Cardiac fibroblast (primary cell): ENCODE measurements at regions not wholly inside any gene's neighbourhood (a gene's known extent, or its start where the extent isn't known, plus 50 kb on each side); places are given as distances from the start of the nearest gene placed in this dataset.

Experiments used
- DNase-seq, 2 donors: peaks; one replicate each; pipeline versions ENCODE4 v3.0.0 to v3.0.0-alpha.2; 2010; ENCODE audit warnings: low read depth in 2 of 2
- H3K4me3 ChIP-seq, 2 donors: replicated peaks in 1 of 2; 1 replicate in 1 of 2; 2 replicates in 1 of 2; pipeline ENCODE4 v1.5.1; 2011; ENCODE audit warnings: low read depth in 2 of 2, low read length in 2 of 2, mild to moderate bottlenecking in 2 of 2, moderate library complexity in 1 of 2
- TF ChIP-seq, protein P1 (sequence below): IDR thresholded peaks from one replicate; pipeline ENCODE4 v1.5.1; 2011; ENCODE audit warnings: low read depth, mild to moderate bottlenecking, low read length, inconsistent platforms

DNA sequence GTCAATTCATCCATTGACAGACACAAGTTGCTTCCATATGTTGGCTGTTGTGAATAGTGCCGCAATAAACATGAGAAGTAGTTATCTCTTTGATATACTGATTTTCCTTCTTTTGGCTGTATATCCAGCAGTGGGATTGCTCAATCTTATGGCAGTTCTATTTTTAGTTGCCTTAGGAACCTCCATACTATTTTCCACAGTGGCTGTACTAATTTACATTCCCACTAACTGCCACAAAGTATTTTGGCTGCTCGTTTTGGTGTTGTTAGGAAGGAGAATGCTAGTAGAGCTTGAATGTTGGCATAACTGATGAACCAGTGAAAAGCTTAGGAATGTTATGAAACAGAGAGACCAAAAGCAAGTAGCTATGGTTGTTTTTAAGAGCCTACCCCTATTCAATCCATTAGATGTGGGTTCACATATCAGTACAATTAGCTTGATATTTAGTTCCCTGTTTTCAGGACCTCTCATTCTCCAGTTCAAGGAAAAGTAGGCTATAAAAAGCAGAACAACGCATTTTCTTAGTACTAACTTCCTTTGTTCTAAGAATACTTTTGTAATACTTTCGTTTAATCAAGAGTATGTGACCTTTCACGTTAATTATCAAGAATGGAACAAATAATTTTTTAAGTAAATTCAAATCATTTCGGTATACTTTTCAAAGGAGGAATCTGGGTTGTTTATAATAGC lies 100.3 kb downstream of the FAS start:
- no peak overlapping the region for H3K4me3 ChIP-seq
- DNase-seq = peak; percentile 33 to 69

DNA sequence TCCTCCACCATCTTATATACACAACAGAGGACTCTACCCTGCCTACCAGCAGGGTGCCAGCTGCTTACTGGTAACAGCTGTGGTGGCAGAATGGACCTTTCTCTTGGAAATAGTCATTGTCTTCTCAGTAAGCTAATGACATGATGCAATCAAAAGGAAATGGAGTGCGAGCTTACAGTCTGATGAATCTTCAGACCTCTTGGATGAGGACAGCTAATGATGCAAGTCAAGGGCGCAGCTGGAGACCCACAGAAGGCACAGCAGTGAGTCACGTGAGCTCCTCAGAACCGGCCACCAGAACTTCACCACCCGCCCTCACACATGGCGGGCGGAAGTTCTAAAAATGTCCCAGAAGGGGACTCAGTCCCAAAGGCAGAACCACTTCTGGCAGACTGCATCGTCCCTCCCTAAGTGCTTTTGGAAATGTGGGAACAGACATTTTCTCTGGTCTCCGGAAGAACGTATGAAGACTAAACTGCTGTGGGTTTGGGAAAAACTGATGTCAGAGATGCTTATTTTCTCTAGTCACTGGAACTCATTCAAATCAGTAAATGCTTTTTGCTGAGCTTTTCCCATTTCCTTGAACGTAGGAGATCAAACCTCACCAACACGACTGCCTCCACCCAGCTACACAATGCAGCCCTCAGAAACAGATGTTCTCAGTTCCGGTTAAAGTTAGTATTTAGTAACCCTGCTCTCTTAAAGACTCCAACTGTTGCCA lies 96.4 kb downstream of the FAS start:
- TF ChIP-seq, protein P1, sequence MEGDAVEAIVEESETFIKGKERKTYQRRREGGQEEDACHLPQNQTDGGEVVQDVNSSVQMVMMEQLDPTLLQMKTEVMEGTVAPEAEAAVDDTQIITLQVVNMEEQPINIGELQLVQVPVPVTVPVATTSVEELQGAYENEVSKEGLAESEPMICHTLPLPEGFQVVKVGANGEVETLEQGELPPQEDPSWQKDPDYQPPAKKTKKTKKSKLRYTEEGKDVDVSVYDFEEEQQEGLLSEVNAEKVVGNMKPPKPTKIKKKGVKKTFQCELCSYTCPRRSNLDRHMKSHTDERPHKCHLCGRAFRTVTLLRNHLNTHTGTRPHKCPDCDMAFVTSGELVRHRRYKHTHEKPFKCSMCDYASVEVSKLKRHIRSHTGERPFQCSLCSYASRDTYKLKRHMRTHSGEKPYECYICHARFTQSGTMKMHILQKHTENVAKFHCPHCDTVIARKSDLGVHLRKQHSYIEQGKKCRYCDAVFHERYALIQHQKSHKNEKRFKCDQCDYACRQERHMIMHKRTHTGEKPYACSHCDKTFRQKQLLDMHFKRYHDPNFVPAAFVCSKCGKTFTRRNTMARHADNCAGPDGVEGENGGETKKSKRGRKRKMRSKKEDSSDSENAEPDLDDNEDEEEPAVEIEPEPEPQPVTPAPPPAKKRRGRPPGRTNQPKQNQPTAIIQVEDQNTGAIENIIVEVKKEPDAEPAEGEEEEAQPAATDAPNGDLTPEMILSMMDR = no peak
- peak; percentile 84 to 100 for DNase-seq

More for the DNA sequence above, 100.3 kb downstream of the FAS start:
- TF ChIP-seq, protein P1 = no peak

DNA sequence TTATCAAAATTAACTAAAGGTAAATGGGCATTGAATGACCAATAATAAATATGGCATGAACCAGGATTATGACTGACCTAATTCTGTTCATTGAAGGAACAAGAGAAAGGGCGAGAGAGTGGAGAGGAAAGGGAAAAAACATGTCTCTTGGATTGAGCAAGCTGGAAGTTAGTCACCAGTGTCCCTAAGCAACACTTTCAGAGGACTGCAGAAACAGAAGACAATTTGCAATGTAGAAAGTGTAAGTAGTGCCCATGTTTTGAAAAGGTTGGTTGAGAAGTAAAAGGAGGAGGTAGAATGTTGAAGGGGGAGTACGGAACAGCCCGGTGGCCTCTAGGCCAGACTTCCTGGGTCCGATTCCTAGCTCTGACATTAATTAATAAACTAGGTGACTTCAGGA lies 94.6 kb downstream of the FAS start:
- TF ChIP-seq, protein P1 = no peak
- DNase-seq = peak in 1 of 2 donors; percentile 66
- H3K4me3 ChIP-seq = no peak overlapping the region

More for the DNA sequence above, 96.4 kb downstream of the FAS start:
- no peak overlapping the region for H3K4me3 ChIP-seq

DNA sequence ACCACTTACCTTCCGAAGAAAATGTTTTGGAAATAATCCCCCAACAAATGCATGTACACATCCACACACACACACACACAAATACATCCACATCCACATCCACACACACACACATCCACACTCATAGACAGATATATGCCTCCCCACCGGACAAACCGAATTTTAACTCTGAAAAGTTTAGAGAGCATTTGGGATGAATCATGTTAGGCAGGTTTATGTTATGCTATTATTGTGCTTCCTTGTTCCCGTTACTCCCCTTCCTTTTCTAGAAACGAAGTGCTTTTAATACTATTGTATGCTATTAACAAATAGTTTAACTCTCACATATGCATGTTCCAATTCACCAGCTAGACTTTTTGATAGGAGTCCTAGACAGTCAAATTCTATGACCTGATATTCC lies 91.5 kb downstream of the FAS start:
- no peak overlapping the region for H3K4me3 ChIP-seq
- no peak for DNase-seq

DNA sequence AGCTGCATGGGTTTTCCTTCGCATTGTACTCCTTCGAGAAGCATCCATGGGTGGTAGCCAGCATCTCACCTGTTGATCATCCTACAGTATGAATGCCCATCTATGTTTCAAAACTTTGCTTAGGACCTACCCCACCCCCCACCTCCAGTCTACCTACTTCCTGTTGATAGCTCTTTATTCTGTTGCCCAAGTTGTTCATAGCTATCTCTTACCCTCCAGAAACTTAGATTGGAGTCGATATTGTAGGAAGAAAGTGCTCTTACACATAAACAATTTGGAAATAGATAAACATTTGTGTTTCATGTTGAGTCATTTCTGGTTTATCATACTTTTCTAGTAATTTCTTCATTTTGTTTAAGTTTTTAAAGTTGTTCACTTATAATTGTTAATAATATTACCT lies 90.1 kb downstream of the FAS start:
- TF ChIP-seq, protein P1 = no peak
- H3K4me3 ChIP-seq = no peak overlapping the region
- no peak for DNase-seq

More for the DNA sequence above, 91.5 kb downstream of the FAS start:
- TF ChIP-seq, protein P1 = no peak

DNA sequence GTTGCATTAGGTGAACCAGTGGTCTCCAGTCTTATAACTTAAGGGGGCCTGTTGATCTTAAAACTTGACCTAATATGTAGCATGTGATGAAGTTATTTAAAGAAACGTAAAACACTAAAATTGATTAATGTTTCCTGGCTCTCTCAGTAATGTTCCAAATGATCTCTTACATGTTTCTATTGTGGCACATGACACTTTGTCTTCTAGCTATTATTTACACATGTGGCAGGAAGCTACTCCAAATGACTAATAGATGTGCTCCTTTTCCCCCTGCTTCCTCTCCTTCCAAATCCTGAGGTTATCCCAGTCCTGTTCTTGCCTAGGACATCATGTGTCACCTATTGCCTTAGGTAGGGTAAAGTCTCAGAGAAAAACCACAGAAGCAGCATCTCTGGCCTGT lies 89.4 kb downstream of the FAS start:
- H3K4me3 ChIP-seq = no peak overlapping the region
- DNase-seq = peak in 1 of 2 donors; percentile 47
- TF ChIP-seq, protein P1 = no peak
